HG03103 (cell line): ENCODE measurements at regions not wholly inside any gene's neighbourhood (a gene's known extent, or its start where the extent isn't known, plus 50 kb on each side); places are given as distances from the start of the nearest gene placed in this dataset.

ENCODE experiments used
- ATAC-seq: cut with Tn5 transposase; IDR thresholded peaks from one replicate; pipeline ENCODE4 v1.9.1; 2021; ENCODE audit warnings: low read depth; ENCODE audit not compliant: unreplicated experiment

GRCh38 chr5:110025160-110025559, 335.4 kb downstream of the MAN2A1 start:
- ATAC-seq: no peak

GRCh38 chr5:110027527-110028322, 338.0 kb downstream of the MAN2A1 start:
- ATAC-seq: no peak

- no peak for ATAC-seq
Observed at GRCh38 chr5:110031402-110032140, 341.8 kb downstream of the MAN2A1 start.

GRCh38 chr5:110032376-110032775, 342.6 kb downstream of the MAN2A1 start:
- ATAC-seq: no peak

GRCh38 chr5:110034056-110034600, 344.4 kb downstream of the MAN2A1 start:
- ATAC-seq: no peak

- ATAC-seq: no peak
Observed at GRCh38 chr5:110038297-110038997, 348.7 kb downstream of the MAN2A1 start.

GRCh38 chr5:110040178-110040577, 350.5 kb downstream of the MAN2A1 start:
- no peak for ATAC-seq

GRCh38 chr5:110043025-110043424, 353.3 kb downstream of the MAN2A1 start:
- no peak for ATAC-seq

- no peak for ATAC-seq
Observed at GRCh38 chr5:110045158-110045557, 355.4 kb downstream of the MAN2A1 start.

GRCh38 chr5:110048491-110048890, 358.8 kb downstream of the MAN2A1 start:
- no peak for ATAC-seq

- ATAC-seq: no peak
Observed at GRCh38 chr5:110049816-110050215, 360.1 kb downstream of the MAN2A1 start.

GRCh38 chr5:110050640-110051345, 361.1 kb downstream of the MAN2A1 start:
- no peak for ATAC-seq

- ATAC-seq: no peak
Observed at GRCh38 chr5:110053205-110053604, 363.5 kb downstream of the MAN2A1 start.

- no peak for ATAC-seq
Observed at GRCh38 chr5:110053824-110054223, 364.1 kb downstream of the MAN2A1 start.

GRCh38 chr5:110054240-110054639, 364.5 kb downstream of the MAN2A1 start:
- peak; percentile 85 for ATAC-seq

- no peak for ATAC-seq
Observed at GRCh38 chr5:110055302-110055701, 365.6 kb downstream of the MAN2A1 start.

GRCh38 chr5:110056580-110057114, 366.9 kb downstream of the MAN2A1 start:
- no peak for ATAC-seq

- no peak for ATAC-seq
Observed at GRCh38 chr5:110058175-110058574, 368.4 kb downstream of the MAN2A1 start.

- no peak for ATAC-seq
Observed at GRCh38 chr5:110062246-110062645, 372.5 kb downstream of the MAN2A1 start.
